Inflammatory macrophage (primary cell): ENCODE measurements at regions not wholly inside any gene's neighbourhood (a gene's known extent, or its start where the extent isn't known, plus 50 kb on each side); places are given as distances from the start of the nearest gene placed in this dataset.
A peak's percentile ranks its signal among the peaks of the same experiment; 100 is the strongest.
"Not testable (repeated sequence)": the region's sequence is repeated elsewhere in the genome, so short reads cannot be mapped to it uniquely, and the experiment has no call there.

Experiments used
- DNase-seq, 2 donors: peaks; one replicate each; pipeline ENCODE4 v3.0.0-alpha.2; 2020 to 2022

DNA sequence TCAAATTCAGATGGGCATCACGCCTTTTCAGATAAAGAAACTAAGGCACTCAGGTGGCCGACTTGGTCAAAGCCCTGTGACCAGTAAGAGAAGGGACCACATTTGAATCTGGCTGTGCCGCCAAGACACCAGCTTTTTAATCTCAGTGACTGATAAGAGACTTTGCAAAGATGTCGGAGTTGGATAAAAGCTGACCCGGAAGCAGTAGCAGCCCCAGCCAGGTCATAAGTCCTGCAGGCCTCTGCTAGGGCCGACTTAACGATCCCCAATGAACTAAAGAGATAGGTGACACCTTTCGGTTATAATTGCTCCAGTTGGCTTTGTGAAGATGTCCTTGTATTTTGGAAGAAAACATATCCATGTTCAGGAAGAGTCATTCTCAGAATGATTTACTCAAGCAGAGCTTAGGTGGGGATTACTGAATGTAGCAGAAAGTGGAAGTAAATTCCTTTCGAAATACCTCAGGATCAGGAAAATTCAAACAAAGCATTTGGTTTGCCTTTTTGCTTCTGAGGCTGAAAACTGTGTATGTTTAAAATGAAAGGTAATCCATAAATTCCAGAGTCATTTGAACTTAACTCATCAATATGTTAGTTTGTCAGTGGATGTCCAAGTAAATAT lies 164.2 kb upstream of the PITRM1 start:
- DNase-seq = no peak

DNA sequence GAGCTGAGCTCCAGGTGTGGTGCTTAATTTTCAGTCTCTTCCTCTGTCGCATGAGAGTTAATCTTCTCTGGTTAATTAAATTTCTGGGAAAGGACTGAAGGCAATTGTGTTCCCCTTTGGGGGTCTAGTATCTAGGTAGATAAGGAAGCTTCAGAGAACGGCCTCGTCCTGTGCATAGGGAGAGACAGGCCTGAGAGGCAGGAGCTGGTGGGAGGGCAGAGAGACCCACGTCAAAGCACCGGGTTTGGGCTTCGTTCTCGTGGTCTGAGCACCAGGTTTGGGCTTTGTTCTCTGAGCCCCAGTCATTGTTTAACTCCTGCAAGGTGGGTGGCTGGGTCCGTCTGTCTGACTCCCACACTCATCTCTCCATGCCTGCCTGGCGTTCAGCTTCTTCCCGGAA lies 160.8 kb upstream of the PITRM1 start:
- DNase-seq = no peak

DNA sequence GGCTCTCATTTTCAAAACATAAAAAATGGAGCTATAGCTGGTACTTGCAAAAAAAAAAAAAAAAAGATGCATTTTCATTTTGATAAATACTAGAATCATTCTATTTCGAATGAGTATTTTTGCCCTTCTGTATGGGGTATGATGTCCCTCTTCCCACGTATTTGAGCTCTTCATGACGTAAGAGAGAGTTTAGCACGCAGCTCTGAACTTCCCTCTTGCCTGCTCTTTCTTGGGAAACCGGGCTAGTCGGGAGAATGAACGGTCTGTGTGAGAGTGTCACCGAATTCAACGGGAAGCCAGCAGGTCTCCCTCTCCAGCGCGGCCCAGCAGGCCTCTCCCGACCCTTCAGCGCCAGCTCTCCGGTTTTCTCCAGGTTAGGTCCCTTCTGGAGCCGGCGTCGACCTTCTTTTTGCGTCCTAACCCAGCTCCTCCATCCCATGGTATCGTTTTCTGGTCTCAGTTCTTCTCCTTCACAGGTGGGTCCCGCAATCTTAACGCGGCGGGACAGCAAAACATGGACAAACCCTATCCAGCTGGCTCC lies 159.2 kb upstream of the PITRM1 start:
- peak; percentile 30 to 53 for DNase-seq

DNA sequence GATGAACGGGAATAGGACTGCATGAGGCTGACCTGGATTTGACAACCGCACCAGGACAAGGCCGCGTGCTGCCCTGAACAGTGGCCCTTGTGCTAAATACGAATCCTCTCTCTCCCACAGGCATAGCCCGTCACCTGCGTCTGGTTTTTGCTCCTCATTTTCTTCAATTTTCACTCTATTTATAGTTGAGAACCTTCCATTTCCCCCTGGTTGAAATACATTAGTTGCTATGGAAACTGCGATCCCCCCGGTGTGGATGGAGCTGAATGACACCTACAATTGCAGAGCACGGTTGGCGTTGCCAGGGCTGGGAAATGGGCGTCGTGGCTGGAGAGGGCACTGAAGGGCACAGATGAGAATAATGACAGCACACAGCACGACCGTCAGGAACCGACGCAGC lies 158.6 kb upstream of the PITRM1 start:
- DNase-seq = no peak

DNA sequence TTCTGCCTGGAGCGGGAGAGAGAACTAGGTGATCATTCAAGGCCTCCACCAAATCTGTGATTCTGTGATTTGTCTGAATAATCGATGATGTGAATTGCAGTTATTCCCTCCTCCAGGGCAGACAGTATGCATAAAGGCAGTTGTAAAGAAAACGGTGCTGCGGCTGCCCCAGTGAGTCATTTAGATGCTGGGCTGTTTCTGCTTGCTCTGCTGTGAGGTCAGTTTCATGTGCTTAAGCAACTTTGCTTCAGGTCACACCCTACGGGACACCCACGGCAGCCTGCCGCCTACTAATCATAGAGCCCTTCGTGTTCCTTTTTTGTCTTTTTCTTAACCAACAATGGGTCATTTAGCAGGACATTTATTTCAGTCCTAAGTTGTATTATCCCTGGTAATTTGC lies 158.1 kb upstream of the PITRM1 start:
- peak; percentile 92 to 96 for DNase-seq

DNA sequence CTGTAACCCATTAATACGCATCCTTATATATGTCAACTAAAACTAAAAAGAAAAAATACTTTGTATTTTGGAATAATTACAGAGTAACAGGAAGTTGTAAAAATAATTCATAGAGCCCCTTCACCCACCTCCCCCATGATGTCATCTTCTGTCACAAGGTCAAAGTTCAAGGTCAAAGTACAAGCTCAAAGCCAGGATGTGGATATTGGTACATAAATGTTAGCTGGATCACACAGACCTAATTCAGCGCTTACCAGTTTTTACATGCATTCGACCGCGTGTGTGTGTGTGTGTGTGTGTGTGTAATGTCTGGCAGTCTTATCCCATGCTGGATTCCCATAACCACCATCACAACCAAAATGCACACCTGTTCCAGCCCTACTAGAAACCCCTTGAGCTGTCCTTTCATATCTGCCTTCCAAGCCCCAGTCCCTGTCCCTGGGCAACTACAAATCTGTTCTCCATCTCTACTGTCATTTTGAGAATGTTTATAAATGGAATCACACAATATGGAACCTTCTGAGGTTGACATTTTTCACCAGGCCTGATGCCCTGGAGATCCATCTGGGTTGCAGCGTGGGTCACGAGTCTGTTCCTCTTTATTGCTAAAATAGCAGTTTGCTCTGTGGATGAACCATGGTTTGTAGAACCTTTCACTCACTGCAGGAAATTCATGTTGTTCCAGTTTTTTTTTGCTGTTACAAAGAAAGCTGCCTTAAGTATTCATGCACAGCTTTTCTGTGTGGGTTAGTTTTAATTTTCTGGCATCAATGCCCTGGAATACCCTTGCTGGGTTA lies 153.6 kb upstream of the PITRM1 start:
- DNase-seq = peak; percentile 53 to 66

DNA sequence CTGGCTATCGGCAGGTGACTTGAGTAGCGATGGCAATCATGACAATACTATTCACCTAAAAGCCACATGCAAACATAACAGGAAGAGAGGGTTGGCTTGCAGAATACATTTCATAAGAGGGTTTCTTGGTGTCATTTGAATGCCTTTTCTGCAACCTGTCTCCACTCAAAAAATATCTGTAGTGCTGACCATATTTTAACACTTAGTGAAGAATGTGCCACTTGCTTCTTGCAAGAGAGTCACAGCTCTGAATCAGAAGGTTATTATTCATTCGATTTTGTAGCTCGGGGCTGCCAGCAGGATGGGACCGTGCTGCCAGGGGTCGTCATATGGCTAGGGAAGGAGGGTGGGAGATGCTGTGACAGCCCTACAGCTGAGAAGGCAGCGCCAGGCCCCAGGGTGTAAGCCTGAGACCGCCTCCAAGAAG lies 152.0 kb upstream of the PITRM1 start:
- no peak for DNase-seq

DNA sequence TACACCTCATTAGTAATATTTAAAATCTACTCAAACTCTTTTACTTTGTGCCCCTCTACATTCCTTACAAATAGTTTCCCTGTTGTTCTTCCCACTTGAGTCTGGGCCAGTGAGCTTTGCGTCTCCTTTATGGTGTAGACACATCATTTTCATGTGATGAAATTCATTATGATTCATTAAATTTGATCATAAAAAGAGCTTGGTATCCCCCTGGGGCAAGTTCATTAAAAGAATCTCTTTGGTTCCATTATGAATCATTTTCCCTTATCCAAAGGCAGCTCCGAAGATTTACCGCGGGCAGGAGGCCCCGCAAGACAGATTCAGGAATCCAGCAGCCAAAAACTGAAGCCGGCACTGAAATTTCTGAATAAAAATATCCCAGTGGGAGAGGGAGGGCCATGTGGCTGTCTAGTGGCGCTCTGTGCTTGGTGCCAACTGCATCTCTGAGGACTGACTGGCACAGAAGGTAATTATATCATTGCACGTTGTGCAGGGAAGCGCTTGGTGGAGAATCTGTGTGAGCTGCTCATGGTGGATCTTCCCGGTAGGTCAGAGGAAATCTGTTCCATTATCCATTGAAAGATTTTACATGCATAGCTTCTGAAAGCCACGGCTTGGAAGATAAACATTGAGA lies 151.4 kb upstream of the PITRM1 start:
- no peak for DNase-seq

DNA sequence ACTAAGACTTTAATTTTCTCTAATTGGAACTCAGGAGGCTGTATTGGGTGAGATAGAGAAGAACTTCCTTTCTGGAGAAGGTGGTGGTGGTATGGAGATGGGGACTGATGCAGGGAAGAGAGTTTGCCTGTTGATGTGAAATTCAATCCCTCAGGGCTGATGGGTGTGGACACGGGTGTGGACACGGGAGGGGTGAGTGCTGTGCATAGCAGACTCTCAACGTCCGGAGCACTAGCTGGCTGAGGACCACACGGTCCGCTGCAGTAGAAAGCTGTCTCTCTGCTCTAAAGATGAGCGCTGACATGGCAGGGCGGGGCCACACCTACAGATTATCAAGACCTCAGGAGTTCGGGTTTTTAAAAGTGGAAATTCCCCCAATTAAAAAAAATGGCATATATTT lies 148.5 kb upstream of the PITRM1 start:
- DNase-seq = no peak

DNA sequence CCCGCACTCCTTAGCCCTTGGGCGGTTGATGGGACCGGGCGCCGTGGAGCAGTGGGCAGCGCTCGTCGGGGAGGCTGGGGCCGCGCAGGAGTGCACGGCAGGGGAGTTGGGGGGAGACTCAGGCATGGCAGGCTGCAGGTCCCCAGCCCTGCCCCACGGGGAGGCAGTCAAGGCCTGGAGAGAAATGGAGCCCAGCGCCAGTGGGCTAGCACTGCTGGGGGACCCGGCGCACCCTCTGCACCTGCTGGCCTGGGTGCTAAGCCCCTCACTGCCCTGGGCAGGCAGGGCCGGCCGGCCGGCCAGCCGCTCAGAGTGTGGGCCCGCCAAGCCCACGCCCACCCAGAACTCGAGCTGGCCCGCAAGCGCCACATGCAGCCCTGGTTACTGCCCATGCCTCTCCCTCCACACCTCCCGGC lies 147.2 kb upstream of the PITRM1 start:
- no peak for DNase-seq

DNA sequence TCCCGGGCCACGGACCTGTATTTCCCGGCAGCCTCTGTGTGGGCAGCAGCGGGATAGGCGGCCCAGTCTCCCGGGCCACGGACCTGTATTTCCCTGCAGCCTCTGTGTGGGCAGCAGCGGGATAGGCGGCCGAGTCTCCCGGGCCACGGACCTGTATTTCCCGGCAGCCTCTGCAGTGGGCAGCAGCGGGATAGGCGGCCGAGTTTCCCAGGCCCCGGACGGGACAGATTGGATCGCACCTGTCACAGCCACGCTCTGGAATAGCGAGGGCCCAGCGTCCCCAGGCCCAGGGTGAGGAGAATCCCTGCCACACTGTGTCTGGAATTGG lies 145.9 kb upstream of the PITRM1 start:
- DNase-seq = not testable (repeated sequence)

DNA sequence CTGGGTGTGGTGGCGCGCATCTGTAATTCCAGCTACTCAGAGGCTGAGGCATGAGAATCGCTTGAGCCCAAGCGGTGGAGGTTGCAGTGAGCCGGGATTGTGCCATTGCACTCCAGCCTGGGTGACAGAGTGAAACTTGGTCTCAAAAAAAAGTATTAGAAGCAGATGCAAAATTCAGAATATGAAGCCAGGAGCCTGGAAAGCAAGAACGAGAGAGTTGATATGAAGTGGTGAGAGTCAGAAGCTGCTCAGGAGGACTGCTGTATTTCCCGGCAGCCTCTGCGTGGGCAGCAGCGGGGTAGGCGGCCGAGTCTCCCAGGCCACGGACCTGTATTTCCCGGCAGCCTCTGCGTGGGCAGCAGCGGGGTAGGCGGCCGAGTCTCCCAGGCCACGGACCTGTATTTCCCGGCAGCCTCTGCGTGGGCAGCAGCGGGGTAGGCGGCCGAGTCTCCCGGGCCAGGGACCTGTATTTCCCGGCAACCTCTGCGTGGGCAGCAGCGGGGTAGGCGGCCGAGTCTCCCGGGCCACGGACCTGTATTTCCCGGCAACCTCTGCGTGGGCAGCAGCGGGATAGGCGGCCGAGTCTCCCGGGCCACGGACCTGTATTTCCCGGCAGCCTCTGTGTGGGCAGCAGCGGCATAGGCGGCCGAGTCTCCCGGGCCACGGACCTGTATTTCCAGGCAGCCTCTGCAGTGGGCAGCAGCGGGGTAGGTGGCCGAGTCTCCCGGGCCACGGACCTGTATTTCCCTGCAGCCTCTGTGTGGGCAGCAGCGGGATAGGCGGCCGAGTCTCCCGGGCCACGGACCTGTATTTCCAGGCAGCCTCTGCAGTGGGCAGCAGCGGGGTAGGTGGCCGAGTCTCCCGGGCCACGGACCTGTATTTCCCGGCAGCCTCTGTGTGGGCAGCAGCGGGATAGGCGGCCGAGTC lies 145.2 kb upstream of the PITRM1 start:
- DNase-seq = not testable (repeated sequence)

DNA sequence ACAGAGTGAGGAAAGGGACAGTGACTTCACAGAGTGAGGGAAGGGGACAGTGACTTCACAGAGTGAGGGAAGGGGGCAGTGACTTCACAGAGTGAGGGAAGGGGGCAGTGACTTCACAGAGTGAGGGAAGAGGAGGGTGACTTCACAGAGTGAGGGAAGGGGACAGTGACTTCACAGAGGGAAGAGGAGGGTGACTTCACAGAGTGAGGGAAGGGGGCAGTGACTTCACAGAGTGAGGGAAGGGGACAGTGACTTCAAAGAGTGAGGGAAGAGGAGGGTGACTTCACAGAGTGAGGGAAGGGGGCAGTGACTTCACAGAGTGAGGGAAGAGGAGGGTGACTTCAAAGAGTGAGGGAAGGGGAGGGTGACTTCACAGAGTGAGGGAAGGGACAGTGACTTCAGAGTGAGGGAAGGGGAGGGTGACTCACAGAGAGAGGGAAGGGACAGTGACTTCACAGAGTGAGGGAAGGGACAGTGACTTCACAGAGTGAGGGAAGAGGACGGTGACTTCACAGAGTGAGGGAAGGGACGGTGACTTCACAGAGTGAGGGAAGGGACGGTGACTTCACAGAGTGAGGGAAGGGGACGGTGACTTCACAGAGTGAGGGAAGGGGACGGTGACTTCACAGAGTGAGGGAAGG lies 142.0 kb upstream of the PITRM1 start:
- not testable (repeated sequence) for DNase-seq

DNA sequence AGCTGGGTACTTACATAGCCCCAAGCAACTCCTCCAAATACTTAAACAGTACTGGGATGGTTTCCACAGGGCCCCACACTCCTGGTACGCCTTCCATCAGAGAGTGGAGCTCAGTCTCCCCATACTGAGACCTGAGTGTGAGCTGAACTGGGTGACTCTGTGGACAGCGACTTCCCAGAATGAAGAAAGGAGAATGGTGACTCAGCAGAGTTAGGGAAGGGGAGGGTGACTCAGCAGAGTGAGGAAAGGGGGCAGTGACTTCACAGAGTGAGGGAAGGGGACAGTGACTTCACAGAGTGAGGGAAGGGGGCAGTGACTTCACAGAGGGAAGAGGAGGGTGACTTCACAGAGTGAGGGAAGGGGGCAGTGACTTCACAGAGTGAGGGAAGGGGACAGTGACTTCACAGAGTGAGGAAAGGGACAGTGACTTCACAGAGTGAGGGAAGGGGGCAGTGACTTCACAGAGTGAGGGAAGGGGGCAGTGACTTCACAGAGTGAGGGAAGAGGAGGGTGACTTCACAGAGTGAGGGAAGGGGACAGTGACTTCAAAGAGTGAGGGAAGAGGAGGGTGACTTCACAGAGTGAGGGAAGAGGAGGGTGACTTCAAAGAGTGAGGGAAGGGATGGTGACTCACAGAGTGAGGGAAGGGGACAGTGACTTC lies 141.3 kb upstream of the PITRM1 start:
- DNase-seq = peak; percentile 21 to 24

DNA sequence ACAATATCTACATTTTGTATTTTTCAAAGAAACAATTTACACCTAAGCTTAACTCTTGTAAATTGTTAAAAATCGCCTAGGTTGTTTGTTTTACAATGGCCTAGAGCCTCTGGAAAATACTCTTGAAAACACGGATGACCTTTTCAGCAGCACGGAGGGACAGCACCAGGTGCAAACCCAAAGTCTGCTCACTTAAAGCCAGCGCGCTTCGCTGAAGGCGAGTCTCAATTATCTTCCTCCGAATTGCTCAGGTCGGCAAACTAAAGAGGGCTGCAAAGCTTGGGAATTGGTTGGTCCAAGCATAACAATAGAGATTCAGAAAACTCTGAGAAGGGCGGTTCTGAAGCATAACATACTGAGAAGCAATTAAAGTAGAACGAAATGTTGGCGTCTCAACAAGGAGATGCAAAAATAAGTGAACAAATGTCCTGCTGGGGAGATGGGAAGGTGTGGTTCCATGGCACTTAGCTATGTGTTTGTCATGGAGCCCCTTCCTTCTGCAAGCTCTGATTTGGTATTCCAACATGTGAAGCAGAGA lies 139.9 kb upstream of the PITRM1 start:
- DNase-seq = no peak

DNA sequence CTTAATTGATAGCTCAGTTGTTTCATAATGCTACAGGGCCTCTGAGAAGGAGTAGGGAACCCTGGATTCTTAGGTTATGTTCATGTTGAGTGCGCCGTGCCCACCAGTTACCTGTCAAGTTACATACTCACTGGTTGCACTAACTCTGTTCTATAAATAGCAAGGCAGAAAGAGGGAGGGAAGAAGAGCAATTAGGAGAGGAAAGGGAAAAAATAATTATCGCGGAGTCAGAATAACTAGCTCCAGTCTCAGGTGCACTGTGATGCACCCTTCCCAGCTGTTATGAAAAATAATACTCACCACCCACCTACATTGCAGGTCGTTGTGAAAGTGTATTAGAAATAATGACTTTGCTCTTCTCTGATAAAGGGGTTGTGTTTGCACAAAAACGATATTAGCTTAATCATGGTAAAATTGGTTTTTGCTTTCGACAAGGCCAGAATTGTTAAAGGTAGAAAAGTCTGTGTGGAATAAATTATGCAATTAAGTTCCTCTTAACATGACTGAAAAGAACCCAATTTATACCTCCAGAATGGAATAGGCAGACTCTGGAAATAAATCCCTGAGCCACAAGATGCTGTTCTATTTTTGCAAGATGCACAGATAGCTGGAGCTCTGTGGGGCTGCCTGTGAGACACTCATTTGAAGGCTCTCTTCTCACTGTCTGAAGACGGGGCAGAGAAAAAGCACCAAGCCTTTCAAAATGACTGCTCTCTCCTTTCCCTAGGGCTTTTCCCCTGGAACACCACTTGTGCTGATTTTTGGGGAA lies 137.6 kb upstream of the PITRM1 start:
- no peak for DNase-seq

DNA sequence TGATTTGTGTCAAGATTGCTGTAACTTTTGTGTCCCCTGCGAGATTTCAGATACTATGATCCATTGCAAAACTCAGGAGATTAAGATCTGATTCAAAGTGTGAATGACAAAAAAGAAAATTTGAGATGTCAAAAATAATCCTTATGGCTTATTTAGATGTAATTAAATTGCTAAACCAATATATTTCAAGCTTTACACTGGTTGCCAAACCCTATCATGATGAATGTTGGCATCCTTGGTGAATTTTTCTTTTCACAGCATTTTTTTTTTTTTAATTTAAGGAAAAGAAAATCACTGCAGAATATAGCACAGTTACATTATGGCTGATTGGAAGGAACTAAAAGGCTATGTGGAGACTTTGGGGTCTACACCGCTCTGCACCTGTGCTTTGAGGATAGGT lies 133.5 kb upstream of the PITRM1 start:
- no peak for DNase-seq

DNA sequence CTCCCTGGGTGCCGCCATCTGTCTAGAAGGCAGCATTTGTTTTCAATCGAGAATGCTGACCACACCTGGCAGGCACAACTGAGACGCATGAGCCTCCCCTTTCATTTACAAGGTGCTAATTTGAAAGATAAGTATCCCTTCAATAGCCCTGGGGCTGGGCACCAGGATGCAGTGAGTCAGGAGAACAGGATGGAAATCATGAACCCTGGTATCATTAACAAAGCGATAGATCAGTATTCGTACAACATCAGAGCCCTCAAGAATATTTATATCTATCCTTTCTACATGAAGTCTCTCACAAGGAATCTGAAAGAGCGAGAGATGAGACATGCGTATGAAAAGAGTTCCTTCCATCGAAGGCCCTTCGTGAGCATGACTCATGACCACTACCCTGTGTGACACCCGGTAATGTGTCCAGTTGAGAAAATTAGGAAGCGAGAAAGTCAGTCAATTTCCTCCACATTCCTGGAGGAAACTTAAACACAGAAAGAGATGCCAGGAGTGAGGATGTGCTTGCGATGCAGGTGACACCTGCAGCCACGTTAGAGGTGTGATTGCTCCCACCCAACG lies 123.1 kb upstream of the PITRM1 start:
- DNase-seq = peak; percentile 20 to 54

DNA sequence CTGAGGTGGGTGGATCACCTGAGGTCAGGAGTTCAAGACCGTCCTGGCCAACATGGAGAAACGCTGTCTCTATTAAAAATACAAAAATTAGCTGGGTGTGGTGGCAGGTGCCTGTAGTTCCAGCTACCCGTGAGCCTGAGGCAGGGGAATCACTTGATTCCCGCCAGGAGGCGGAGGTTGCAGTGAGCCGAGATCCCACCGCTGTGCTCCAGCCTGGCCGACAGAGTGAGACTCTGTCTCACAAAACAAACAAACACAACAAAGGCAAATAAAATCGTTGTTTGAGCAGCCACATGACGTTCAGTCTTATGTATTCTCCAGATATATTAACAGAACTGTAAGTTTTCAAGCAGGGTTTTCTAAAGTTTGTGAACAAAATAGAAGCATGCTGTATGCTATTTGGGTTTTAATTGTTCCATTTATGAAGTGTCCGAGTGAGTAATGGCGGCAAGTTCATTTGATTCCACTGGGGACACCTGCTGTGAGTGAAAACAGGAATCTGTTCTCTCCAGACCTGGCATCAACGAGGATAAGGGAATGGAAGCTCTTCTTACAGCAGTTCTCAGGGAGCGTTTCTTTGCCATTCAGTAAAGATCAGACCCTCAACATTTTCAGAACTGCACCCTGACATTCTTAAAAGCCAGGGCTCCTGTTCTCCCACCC lies 122.5 kb upstream of the PITRM1 start:
- no peak for DNase-seq
